Transverse colon (tissue), 4 donors: ENCODE measurements at regions not wholly inside any gene's neighbourhood (a gene's known extent, or its start where the extent isn't known, plus 50 kb on each side); places are given as distances from the start of the nearest gene placed in this dataset.

Experiments
- DNase-seq: peaks from one replicate; pipeline ENCODE4 v3.0.0-alpha.2; 2019
- H3K27ac ChIP-seq, 4 donors: fragments of 200-600 bp; sonication (generic); 2 replicates each; pipeline ENCODE4 v1.5.1; 2016 to 2018; ENCODE audit warnings: inconsistent platforms in 4 of 4
- H3K27me3 ChIP-seq: fragments of 200-600 bp; sonication (generic); 2 replicates; pipeline ENCODE4 v1.5.1; 2017; ENCODE audit warnings: inconsistent platforms
- H3K36me3 ChIP-seq, 4 donors: fragments of 200-600 bp; sonication (generic); 2 replicates each; pipeline ENCODE4 v1.5.1; 2017 to 2019; ENCODE audit warnings: inconsistent platforms in 4 of 4
- H3K4me1 ChIP-seq, 4 donors: fragments of 200-600 bp; sonication (generic); 2 replicates each; pipeline ENCODE4 v1.5.1; 2017 to 2020; ENCODE audit warnings: inconsistent platforms in 4 of 4
- H3K4me3 ChIP-seq, 4 donors: fragments of 200-600 bp; sonication (generic); 1 replicate in 1 of 4; 2 replicates in 3 of 4; pipeline versions ENCODE4 v1.5.1 to v1.6.1; 2017 to 2019; ENCODE audit warnings: inconsistent platforms in 4 of 4
- H3K9me3 ChIP-seq, 2 donors: fragments of 200-600 bp; sonication (generic); 2 replicates each; pipeline ENCODE4 v1.5.1; 2017 to 2019; ENCODE audit warnings: inconsistent platforms in 2 of 2
- CTCF ChIP-seq, 5 experiments: fragments of 200-600 bp in 3 of 5; fragments of 450-650 bp in 2 of 5; sonication (generic) in 3 of 5; IDR thresholded peaks; 1 replicate in 2 of 5; 2 replicates in 3 of 5; pipeline ENCODE4 v1.5.1; 2016 to 2017; ENCODE audit warnings: antibody characterized with exemption in 5 of 5, inconsistent platforms in 3 of 5, mild to moderate bottlenecking in 2 of 5, moderate library complexity in 1 of 5
- EP300 ChIP-seq: sonication (generic); formaldehyde crosslinking; IDR thresholded peaks from one replicate; pipeline ENCODE4 v1.6.1; 2017; ENCODE audit warnings: antibody characterized with exemption, low read depth
- POLR2A ChIP-seq: fragments of 450-650 bp; IDR thresholded peaks from one replicate; pipeline ENCODE4 v1.6.1; 2016; ENCODE audit warnings: antibody characterized with exemption, mild to moderate bottlenecking, moderate library complexity
- POLR2AphosphoS5 ChIP-seq, 3 donors: sonication (generic); formaldehyde crosslinking; IDR thresholded peaks; one replicate each; pipeline ENCODE4 v1.6.1; 2016; ENCODE audit warnings: antibody characterized with exemption in 3 of 3
- WGBS, 2 donors: methylation state at CpG; one replicate each; pipeline ENCODE4 v1.1.5; 2018; ENCODE audit warnings: low coverage in 1 of 2; 5-methylcytosine and 5-hydroxymethylcytosine counted together
- in situ Hi-C, 4 donors: fragments of 200-750 bp; cut with MboI; loops; one replicate each; pipeline versions ENCODE4 v1.15.0 to v1.15.1; 2017; ENCODE audit warnings: low sequenced_read_pairs in 3 of 4, low pct_ligation_motif_present in 1 of 4, low pct_unique_long_range_greater_than_20kb in 1 of 4
- intact Hi-C: fragments of 100-400 bp; cut with DNase I; formaldehyde crosslinking; loops from one replicate; pipeline ENCODE4 v1.15.1; 2023; ENCODE audit warnings: low total_unique reads

- intact Hi-C loops: no loop called here
- WGBS, 2 donors: 69 to 100% methylated on average over 1 of the region's 1 CpG
- Histone ChIP-seq H3K4me1 (no peaks in the 10 kb centered on the region), H3K4me3 (no peak overlapping the region), H3K27me3 (no peaks in the 10 kb centered on the region), H3K9me3 (no peaks in the 10 kb centered on the region), H3K27ac (no peak overlapping the region), H3K36me3 (no peaks in the 10 kb centered on the region)
- no peak for DNase-seq
- in situ Hi-C loops: no loop called here
- no peak for TF ChIP-seq EP300
- TF ChIP-seq CTCF (IDR thresholded peaks at IDR 0.05): no peak
- no peak for TF ChIP-seq POLR2AphosphoS5 (IDR thresholded peaks at IDR 0.05)
- TF ChIP-seq POLR2A: no peak
Observed at GRCh38 chr9:4421847-4422246, 68.4 kb upstream of the SLC1A1 start.

GRCh38 chr9:4420351-4420750 is 69.9 kb upstream of the SLC1A1 start:
- H3K9me3 ChIP-seq: no peaks in the 10 kb centered on the region
- no peak for TF ChIP-seq CTCF (IDR thresholded peaks at IDR 0.05)
- no peak for TF ChIP-seq POLR2AphosphoS5 (IDR thresholded peaks at IDR 0.05)
- TF ChIP-seq POLR2A: no peak
- TF ChIP-seq EP300: no peak
- no peak overlapping the region for H3K27ac ChIP-seq
- intact Hi-C loops: no loop called here
- in situ Hi-C loops: no loop called here
- no peak overlapping the region for H3K4me3 ChIP-seq
- no peaks in the 10 kb centered on the region for H3K27me3 ChIP-seq
- H3K36me3 ChIP-seq: no peaks in the 10 kb centered on the region
- H3K4me1 ChIP-seq: no peaks in the 10 kb centered on the region
- no peak for DNase-seq
- 78 to 100% methylated on average over 1 to 6 of the region's 6 CpGs for WGBS, 2 donors

- no peaks in the 10 kb centered on the region for H3K36me3 ChIP-seq
- no peak overlapping the region for H3K4me3 ChIP-seq
- no peaks in the 10 kb centered on the region for H3K27me3 ChIP-seq
- no peak overlapping the region for H3K27ac ChIP-seq
- in situ Hi-C loops: no loop called here
- TF ChIP-seq CTCF (IDR thresholded peaks at IDR 0.05): no peak
- TF ChIP-seq EP300: no peak
- no peak for TF ChIP-seq POLR2A
- TF ChIP-seq POLR2AphosphoS5 (IDR thresholded peaks at IDR 0.05): no peak
- 73 to 90% methylated on average over 2 of the region's 2 CpGs for WGBS, 2 donors
- H3K4me1 ChIP-seq: no peaks in the 10 kb centered on the region
- H3K9me3 ChIP-seq: no peaks in the 10 kb centered on the region
- intact Hi-C loops: no loop called here
- no peak for DNase-seq
Observed at GRCh38 chr9:4417578-4418325, 72.5 kb upstream of the SLC1A1 start.

- 50 to 86% methylated on average over 1 of the region's 1 CpG for WGBS, 2 donors
- no peak overlapping the region for H3K27ac ChIP-seq
- H3K4me3 ChIP-seq: no peak overlapping the region
- in situ Hi-C loops: no loop called here
- H3K9me3 ChIP-seq: no peaks in the 10 kb centered on the region
- TF ChIP-seq POLR2A: no peak
- no peak for TF ChIP-seq POLR2AphosphoS5 (IDR thresholded peaks at IDR 0.05)
- TF ChIP-seq EP300: no peak
- no peak for TF ChIP-seq CTCF (IDR thresholded peaks at IDR 0.05)
- H3K36me3 ChIP-seq: no peaks in the 10 kb centered on the region
- H3K4me1 ChIP-seq: no peaks in the 10 kb centered on the region
- H3K27me3 ChIP-seq: no peaks in the 10 kb centered on the region
- intact Hi-C loops: no loop called here
- DNase-seq: no peak
Observed at GRCh38 chr9:4416467-4416866, 73.8 kb upstream of the SLC1A1 start.
